ENCODE measurements at regions not wholly inside any gene's neighbourhood (a gene's known extent, or its start where the extent isn't known, plus 50 kb on each side); places are given as distances from the start of the nearest gene placed in this dataset.
A peak's percentile ranks its signal among the peaks of the same experiment; 100 is the strongest.

DNA sequence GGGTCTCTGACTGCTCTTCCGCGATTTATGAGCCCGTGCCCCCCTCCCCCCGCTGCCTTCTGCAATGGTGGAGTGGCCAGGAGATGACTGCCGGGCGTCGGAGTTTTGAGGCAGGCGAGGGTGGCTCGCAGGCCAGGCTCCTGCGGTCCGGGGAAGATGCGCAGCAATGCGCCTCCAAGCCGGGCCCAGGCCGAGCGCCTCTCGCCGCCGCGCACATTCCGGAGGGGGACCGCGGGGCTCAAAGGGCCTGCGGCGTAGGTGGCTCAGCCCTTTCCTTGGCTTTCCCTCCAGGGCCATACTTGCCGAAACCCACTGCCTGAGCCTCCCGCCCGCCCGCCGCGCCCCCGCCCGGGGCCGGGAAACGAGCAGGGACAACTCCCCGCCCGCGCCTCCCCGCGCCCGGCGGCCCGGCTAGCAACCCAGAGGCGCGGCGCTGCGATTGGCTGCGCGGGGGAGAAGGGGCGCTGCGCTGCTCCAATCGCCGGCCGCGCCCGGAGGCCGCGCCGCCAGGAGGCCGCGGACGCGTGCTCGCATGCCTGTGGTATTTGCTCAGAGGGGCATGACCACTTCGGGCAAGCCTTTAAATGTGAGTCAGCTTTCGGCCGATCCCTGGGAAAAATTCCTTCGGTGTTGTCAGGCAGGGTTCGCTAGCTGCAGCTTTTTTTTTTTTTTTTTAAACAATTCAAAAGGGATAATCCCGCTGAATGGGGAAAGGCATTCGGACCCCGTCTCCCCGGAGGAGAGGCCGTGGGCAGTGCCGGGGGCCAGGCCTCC is 157.9 kb upstream of the PARP11 start:
- TF ChIP-seq, protein P1, sequence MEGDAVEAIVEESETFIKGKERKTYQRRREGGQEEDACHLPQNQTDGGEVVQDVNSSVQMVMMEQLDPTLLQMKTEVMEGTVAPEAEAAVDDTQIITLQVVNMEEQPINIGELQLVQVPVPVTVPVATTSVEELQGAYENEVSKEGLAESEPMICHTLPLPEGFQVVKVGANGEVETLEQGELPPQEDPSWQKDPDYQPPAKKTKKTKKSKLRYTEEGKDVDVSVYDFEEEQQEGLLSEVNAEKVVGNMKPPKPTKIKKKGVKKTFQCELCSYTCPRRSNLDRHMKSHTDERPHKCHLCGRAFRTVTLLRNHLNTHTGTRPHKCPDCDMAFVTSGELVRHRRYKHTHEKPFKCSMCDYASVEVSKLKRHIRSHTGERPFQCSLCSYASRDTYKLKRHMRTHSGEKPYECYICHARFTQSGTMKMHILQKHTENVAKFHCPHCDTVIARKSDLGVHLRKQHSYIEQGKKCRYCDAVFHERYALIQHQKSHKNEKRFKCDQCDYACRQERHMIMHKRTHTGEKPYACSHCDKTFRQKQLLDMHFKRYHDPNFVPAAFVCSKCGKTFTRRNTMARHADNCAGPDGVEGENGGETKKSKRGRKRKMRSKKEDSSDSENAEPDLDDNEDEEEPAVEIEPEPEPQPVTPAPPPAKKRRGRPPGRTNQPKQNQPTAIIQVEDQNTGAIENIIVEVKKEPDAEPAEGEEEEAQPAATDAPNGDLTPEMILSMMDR (IDR thresholded peaks at IDR 0.05): peak in 1 of 6 experiments; percentile 20
- TF ChIP-seq POLR2A (IDR thresholded peaks at IDR 0.05): peak; percentile 58 to 81
